Lower leg skin (tissue), 4 donors: ENCODE measurements at regions not wholly inside any gene's neighbourhood (a gene's known extent, or its start where the extent isn't known, plus 50 kb on each side); places are given as distances from the start of the nearest gene placed in this dataset.

Source experiments
- DNase-seq, 2 donors: peaks; one replicate each; pipeline ENCODE4 v3.0.0-alpha.2; 2019; ENCODE audit warnings: low spot score in 2 of 2
- H3K4me3 ChIP-seq: fragments of 200-600 bp; sonication (generic); 2 replicates; pipeline ENCODE4 v1.5.1; 2017; ENCODE audit warnings: mild to moderate bottlenecking, low read depth; ENCODE audit not compliant: poor library complexity, severe bottlenecking
- CTCF ChIP-seq, 3 donors: fragments of 450-650 bp; IDR thresholded peaks; one replicate each; pipeline ENCODE4 v1.5.1; 2016; ENCODE audit warnings: antibody characterized with exemption in 3 of 3, mild to moderate bottlenecking in 3 of 3, moderate library complexity in 2 of 3
- POLR2A ChIP-seq, 2 donors: fragments of 450-650 bp; IDR thresholded peaks; one replicate each; pipeline ENCODE4 v1.6.1; 2016 to 2017; ENCODE audit warnings: antibody characterized with exemption in 2 of 2, mild to moderate bottlenecking in 1 of 2, moderate library complexity in 1 of 2
- WGBS, 2 donors: methylation state at CpG; one replicate each; pipeline ENCODE4 v1.1.5; 2018; 5-methylcytosine and 5-hydroxymethylcytosine counted together
- intact Hi-C: fragments of 100-400 bp; cut with DNase I; formaldehyde crosslinking; loops from one replicate; pipeline ENCODE4 v1.15.0; 2023; ENCODE audit warnings: low total_unique reads

- 70 to 82% methylated on average over 3 of the region's 3 CpGs for WGBS, 2 donors
- DNase-seq = no peak
- intact Hi-C loops = no loop called here
- H3K4me3 ChIP-seq = no peak overlapping the region
- TF ChIP-seq POLR2A (IDR thresholded peaks at IDR 0.05) (no peak), CTCF (IDR thresholded peaks at IDR 0.05) (no peak)
Measured at GRCh38 chr11:38582756-38583155, 1984.7 kb upstream of the RAG2 start.

- intact Hi-C loops = no loop called here
- no peak for DNase-seq
- TF ChIP-seq POLR2A (IDR thresholded peaks at IDR 0.05) = no peak
- no peak for TF ChIP-seq CTCF (IDR thresholded peaks at IDR 0.05)
- no peak overlapping the region for H3K4me3 ChIP-seq
Measured at GRCh38 chr11:38582151-38582550, 1984.1 kb upstream of the RAG2 start.

- intact Hi-C loops = no loop called here
- DNase-seq = no peak
- TF ChIP-seq POLR2A (IDR thresholded peaks at IDR 0.05) = no peak
- TF ChIP-seq CTCF (IDR thresholded peaks at IDR 0.05) = no peak
Measured at GRCh38 chr11:38577769-38578168, 1979.7 kb upstream of the RAG2 start.

GRCh38 chr11:38562562-38562961, 1964.5 kb upstream of the RAG2 start:
- intact Hi-C loops = no loop called here
- TF ChIP-seq POLR2A (IDR thresholded peaks at IDR 0.05) (no peak), CTCF (IDR thresholded peaks at IDR 0.05) (no peak)
- no peak overlapping the region for H3K4me3 ChIP-seq
- WGBS, 2 donors = 40 to 44% methylated on average over 3 of the region's 3 CpGs
- no peak for DNase-seq

More at GRCh38 chr11:38577769-38578168, 1979.7 kb upstream of the RAG2 start:
- H3K4me3 ChIP-seq = no peak overlapping the region

GRCh38 chr11:38553148-38553547, 1955.1 kb upstream of the RAG2 start:
- intact Hi-C loops = no loop called here
- no peak overlapping the region for H3K4me3 ChIP-seq
- TF ChIP-seq CTCF (IDR thresholded peaks at IDR 0.05) (no peak), POLR2A (IDR thresholded peaks at IDR 0.05) (no peak)
- 26 to 38% methylated on average over 2 of the region's 2 CpGs for WGBS, 2 donors
- DNase-seq = no peak

- H3K4me3 ChIP-seq = no peak overlapping the region
- intact Hi-C loops = no loop called here
- WGBS, 2 donors = 25 to 35% methylated on average over 1 of the region's 1 CpG
- no peak for TF ChIP-seq CTCF (IDR thresholded peaks at IDR 0.05)
- no peak for TF ChIP-seq POLR2A (IDR thresholded peaks at IDR 0.05)
- DNase-seq = no peak
Measured at GRCh38 chr11:38547462-38547861, 1949.4 kb upstream of the RAG2 start.
